Activated CD8-positive, alpha-beta T cell treated with anti-CD3 and anti-CD28 coated beads for 36 hours (primary cell): ENCODE measurements at regions not wholly inside any gene's neighbourhood (a gene's known extent, or its start where the extent isn't known, plus 50 kb on each side); places are given as distances from the start of the nearest gene placed in this dataset.
"Not testable (repeated sequence)": the region's sequence is repeated elsewhere in the genome, so short reads cannot be mapped to it uniquely, and the experiment has no call there.

ENCODE experiments used
- ATAC-seq: fragments of 200-7000 bp; cut with Tn5 transposase; one replicate; pipeline ENCODE4 v1.10.0; 2021; ENCODE audit warnings: mild to moderate bottlenecking, moderate library complexity
- CTCF ChIA-PET: fragments of 350-600 bp; sonication (Branson Sonifier 250); formaldehyde crosslinking; loops from one replicate; lab custom pipeline; 2021; ENCODE audit warnings: antibody characterized with exemption; lab: Charles Lee
- POLR2A ChIA-PET: fragments of 350-600 bp; sonication (Branson Sonifier 250); formaldehyde crosslinking; loops from one replicate; lab custom pipeline; 2021; ENCODE audit warnings: antibody characterized with exemption; lab: Charles Lee
- DNase-seq: peaks from one replicate; pipeline ENCODE4 v3.0.0-alpha.2; 2020
- H3K27ac Mint-ChIP-seq: one replicate; pipeline ENCODE4 v1.8.0; 2021; ENCODE audit warnings: mild to moderate bottlenecking, mixed read lengths
- H3K27me3 Mint-ChIP-seq: one replicate; pipeline ENCODE4 v1.8.0; 2021; ENCODE audit warnings: mixed read lengths
- H3K36me3 Mint-ChIP-seq: one replicate; pipeline ENCODE4 v1.8.0; 2021; ENCODE audit warnings: low read depth, mixed read lengths
- H3K4me1 Mint-ChIP-seq: one replicate; pipeline ENCODE4 v1.8.0; 2021; ENCODE audit warnings: low read depth, mixed read lengths
- H3K4me3 Mint-ChIP-seq: one replicate; pipeline ENCODE4 v1.8.0; 2021; ENCODE audit warnings: mild to moderate bottlenecking, moderate library complexity, mixed read lengths
- H3K9me3 Mint-ChIP-seq: one replicate; pipeline ENCODE4 v1.8.0; 2021; ENCODE audit warnings: mixed read lengths
- intact Hi-C: fragments of 100-400 bp; cut with micrococcal nuclease; formaldehyde crosslinking; loops from one replicate; pipeline ENCODE4 v1.10.0; 2022
- TF ChIP-seq, protein P1 (sequence below): fragments of 200-600 bp; IDR thresholded peaks from one replicate; pipeline ENCODE4 v1.8.0; 2022; ENCODE audit warnings: antibody characterized with exemption, mild to moderate bottlenecking

DNA sequence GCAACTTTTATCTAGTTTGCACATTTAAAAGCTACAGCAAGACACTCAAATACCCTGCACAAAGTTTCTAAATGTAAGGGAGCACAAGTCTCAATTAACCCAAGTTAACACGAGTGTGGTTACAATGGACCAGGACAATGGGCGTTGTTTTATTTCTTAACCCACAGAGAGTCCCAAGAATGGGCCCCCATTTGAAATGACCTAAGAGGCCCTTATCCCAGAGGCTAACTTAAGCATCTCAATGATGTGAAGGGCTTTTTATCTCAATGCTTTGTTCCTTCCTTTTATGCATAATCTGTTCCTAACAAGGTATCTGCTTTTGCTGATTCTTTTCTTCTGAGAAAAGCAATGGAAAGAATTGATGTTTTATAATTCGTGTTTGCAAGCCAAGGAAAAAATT, 151.5 kb upstream of the SALL3 start:
- H3K9me3 Mint-ChIP-seq = no peaks in the 10 kb centered on the region
- ATAC-seq = no peak
- POLR2A ChIA-PET = no interaction called here
- H3K27ac Mint-ChIP-seq = no peak overlapping the region
- H3K27me3 Mint-ChIP-seq = no peaks in the 10 kb centered on the region
- H3K4me1 Mint-ChIP-seq = no peaks in the 10 kb centered on the region
- TF ChIP-seq, protein P1, sequence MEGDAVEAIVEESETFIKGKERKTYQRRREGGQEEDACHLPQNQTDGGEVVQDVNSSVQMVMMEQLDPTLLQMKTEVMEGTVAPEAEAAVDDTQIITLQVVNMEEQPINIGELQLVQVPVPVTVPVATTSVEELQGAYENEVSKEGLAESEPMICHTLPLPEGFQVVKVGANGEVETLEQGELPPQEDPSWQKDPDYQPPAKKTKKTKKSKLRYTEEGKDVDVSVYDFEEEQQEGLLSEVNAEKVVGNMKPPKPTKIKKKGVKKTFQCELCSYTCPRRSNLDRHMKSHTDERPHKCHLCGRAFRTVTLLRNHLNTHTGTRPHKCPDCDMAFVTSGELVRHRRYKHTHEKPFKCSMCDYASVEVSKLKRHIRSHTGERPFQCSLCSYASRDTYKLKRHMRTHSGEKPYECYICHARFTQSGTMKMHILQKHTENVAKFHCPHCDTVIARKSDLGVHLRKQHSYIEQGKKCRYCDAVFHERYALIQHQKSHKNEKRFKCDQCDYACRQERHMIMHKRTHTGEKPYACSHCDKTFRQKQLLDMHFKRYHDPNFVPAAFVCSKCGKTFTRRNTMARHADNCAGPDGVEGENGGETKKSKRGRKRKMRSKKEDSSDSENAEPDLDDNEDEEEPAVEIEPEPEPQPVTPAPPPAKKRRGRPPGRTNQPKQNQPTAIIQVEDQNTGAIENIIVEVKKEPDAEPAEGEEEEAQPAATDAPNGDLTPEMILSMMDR = no peak
- CTCF ChIA-PET = no interaction called here
- no peak for DNase-seq
- intact Hi-C loops = no loop called here
- H3K4me3 Mint-ChIP-seq = no peak overlapping the region
- H3K36me3 Mint-ChIP-seq = no peaks in the 10 kb centered on the region

DNA sequence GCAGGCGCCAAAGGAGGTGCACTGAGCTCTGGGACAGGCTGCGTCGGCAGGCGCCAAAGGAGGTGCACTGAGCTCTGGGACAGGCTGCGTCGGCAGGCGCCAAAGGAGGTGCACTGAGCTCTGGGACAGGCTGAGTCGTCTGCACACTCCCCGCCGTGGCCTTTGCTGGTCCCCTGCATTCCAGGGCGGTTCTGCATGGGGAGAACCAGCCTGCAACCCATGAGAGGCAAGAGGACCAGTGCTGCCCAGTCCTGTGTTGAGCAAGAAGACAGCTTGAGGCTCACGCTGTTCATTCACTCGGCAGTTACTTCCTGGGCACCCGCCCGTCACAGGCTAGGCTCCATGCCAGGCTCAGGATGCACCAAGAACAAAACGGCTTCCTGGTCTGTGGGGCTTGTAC, 150.6 kb upstream of the SALL3 start:
- not testable (repeated sequence) for ATAC-seq

GRCh38 chr18:78830161-78830560, 149.5 kb upstream of the SALL3 start:
- Mint-ChIP-seq H3K36me3 (no peaks in the 10 kb centered on the region), H3K4me3 (no peak overlapping the region), H3K9me3 (no peaks in the 10 kb centered on the region), H3K27me3 (peaks cover 1% of the 10 kb centered on the region), H3K4me1 (no peaks in the 10 kb centered on the region), H3K27ac (no peak overlapping the region)
- ATAC-seq (no peak), DNase-seq (no peak)
- TF ChIP-seq, protein P1 = no peak
- CTCF ChIA-PET = no interaction called here
- intact Hi-C loops = no loop called here
- POLR2A ChIA-PET = no interaction called here

More for the DNA sequence above, 150.6 kb upstream of the SALL3 start:
- CTCF ChIA-PET, DNase-seq, POLR2A ChIA-PET, H3K27me3 Mint-ChIP-seq, intact Hi-C loops, H3K4me3 Mint-ChIP-seq, H3K27ac Mint-ChIP-seq, H3K9me3 Mint-ChIP-seq, H3K4me1 Mint-ChIP-seq, H3K36me3 Mint-ChIP-seq: not testable (repeated sequence)

GRCh38 chr18:78830826-78831225, 148.8 kb upstream of the SALL3 start:
- intact Hi-C loops = no loop called here
- ATAC-seq = no peak
- no peak overlapping the region for H3K4me3 Mint-ChIP-seq

GRCh38 chr18:78831603-78832002, 148.0 kb upstream of the SALL3 start:
- TF ChIP-seq, protein P1 = no peak
- peaks cover 1% of the 10 kb centered on the region for H3K27me3 Mint-ChIP-seq
- no peaks in the 10 kb centered on the region for H3K9me3 Mint-ChIP-seq
- ATAC-seq (no peak), DNase-seq (no peak)
- no peak overlapping the region for H3K4me3 Mint-ChIP-seq
- no peaks in the 10 kb centered on the region for H3K4me1 Mint-ChIP-seq
- H3K27ac Mint-ChIP-seq = no peak overlapping the region
- ChIA-PET CTCF (no interaction called here), POLR2A (no interaction called here)
- no peaks in the 10 kb centered on the region for H3K36me3 Mint-ChIP-seq
- intact Hi-C loops = no loop called here

More at GRCh38 chr18:78830826-78831225, 148.8 kb upstream of the SALL3 start:
- Mint-ChIP-seq H3K4me1 (no peaks in the 10 kb centered on the region), H3K27me3 (peaks cover 1% of the 10 kb centered on the region), H3K27ac (no peak overlapping the region), H3K9me3 (no peaks in the 10 kb centered on the region), H3K36me3 (no peaks in the 10 kb centered on the region)
- ChIA-PET CTCF (no interaction called here), POLR2A (no interaction called here)
- no peak for DNase-seq
- TF ChIP-seq, protein P1 = no peak

- Mint-ChIP-seq H3K4me1 (no peaks in the 10 kb centered on the region), H3K4me3 (no peak overlapping the region), H3K36me3 (no peaks in the 10 kb centered on the region), H3K9me3 (no peaks in the 10 kb centered on the region), H3K27ac (no peak overlapping the region), H3K27me3 (peaks cover 1% of the 10 kb centered on the region)
- intact Hi-C loops = no loop called here
- ChIA-PET CTCF (no interaction called here), POLR2A (no interaction called here)
- TF ChIP-seq, protein P1 = no peak
- ATAC-seq (no peak), DNase-seq (no peak)
Observed at GRCh38 chr18:78833833-78834232, 145.8 kb upstream of the SALL3 start.
